ENCODE measurements at regions not wholly inside any gene's neighbourhood (a gene's known extent, or its start where the extent isn't known, plus 50 kb on each side); places are given as distances from the start of the nearest gene placed in this dataset.

DNA sequence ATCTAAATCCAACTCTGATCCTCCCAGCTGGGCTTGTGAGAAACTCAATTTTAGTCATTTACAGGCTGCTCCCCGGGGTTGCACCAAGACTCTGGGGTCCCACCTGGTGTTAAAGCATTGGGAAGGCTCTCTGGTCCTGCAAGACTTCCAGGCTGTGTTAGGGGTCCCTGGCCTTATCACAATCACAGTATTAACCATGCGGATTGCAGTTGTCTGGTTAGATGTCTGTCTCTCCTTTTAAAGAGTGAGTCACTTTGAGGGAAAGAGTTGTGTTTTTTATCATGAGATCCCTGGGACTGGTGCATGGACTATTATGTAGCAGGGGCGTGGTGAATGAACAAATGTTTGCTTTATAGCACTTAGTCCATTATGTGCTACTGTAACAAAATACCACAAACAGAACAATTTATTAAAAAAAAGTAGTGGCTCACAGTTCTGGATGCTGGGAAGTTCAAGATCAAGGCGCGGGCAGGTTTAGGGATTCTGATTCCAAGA, 531.4 kb downstream of the FUT8 start:
- H3K79me2 ChIP-seq (ENCODE audit: control insufficient read depth, insufficient read depth, low read length), result no peaks in the 10 kb centered on the region
- H3K27ac ChIP-seq (ENCODE audit: control insufficient read depth, insufficient read depth), result no peak overlapping the region
- no TSS peak for BruUV-seq (replicated peaks)
- in situ Hi-C loops (cut with MboI), result no loop called here
- intact Hi-C loops (cut with micrococcal nuclease; ENCODE audit: unreplicated experiment), result no loop called here
- H3K4me1 ChIP-seq (ENCODE audit: control insufficient read depth, insufficient read depth, low read length), result no peaks in the 10 kb centered on the region
- CTCF ChIA-PET, result no interaction called here
- H2AFZ ChIP-seq (ENCODE audit: control insufficient read depth, low read depth, low read length), result no peak overlapping the region
- SMC1A ChIA-PET (ENCODE audit: uncharacterized antibody, unreplicated experiment), result no interaction called here
- no peaks in the 10 kb centered on the region for H3K36me3 ChIP-seq (ENCODE audit: control insufficient read depth in 2 of 2, insufficient read depth in 2 of 2, low read length in 1 of 2)
- WGBS (ENCODE audit: insufficient coverage, insufficient replicate concordance, low lambda C conversion rate, missing lambda C conversion rate), result 62% methylated on average over 5 of the region's 5 CpGs
- ATAC-seq, result no peak
- POLR2A ChIA-PET, result no interaction called here
- H3K4me3 ChIP-seq, result no peak overlapping the region
- RAD21 ChIA-PET (ENCODE audit: unreplicated experiment), result no interaction called here
- no peaks in the 10 kb centered on the region for H3K9me3 ChIP-seq (replicated peaks; ENCODE audit: control insufficient read depth, insufficient read depth, low read length)
- no peak overlapping the region for H3K9ac ChIP-seq (ENCODE audit: control insufficient read depth, insufficient read depth, low read length)
- H4K20me1 ChIP-seq (ENCODE audit: control insufficient read depth, insufficient read depth), result no peaks in the 10 kb centered on the region
- H3K4me2 ChIP-seq (ENCODE audit: control insufficient read depth, insufficient read depth), result no peak overlapping the region
- no peak for DNase-seq (ENCODE audit: low read depth, low spot score)
- H3K27me3 ChIP-seq (replicated peaks in 1 of 2; ENCODE audit: control insufficient read depth in 2 of 2, insufficient read depth in 2 of 2, low read length in 1 of 2), result peaks cover 0 to 2% of the 10 kb centered on the region in 2 experiments; a peak in 2 of 4 replicates
- no peak for FAIRE-seq
- TF ChIP-seq HCFC1 (IDR thresholded peaks at IDR 0.05; ENCODE audit: low read length), result no peak
- TF ChIP-seq, protein P1, sequence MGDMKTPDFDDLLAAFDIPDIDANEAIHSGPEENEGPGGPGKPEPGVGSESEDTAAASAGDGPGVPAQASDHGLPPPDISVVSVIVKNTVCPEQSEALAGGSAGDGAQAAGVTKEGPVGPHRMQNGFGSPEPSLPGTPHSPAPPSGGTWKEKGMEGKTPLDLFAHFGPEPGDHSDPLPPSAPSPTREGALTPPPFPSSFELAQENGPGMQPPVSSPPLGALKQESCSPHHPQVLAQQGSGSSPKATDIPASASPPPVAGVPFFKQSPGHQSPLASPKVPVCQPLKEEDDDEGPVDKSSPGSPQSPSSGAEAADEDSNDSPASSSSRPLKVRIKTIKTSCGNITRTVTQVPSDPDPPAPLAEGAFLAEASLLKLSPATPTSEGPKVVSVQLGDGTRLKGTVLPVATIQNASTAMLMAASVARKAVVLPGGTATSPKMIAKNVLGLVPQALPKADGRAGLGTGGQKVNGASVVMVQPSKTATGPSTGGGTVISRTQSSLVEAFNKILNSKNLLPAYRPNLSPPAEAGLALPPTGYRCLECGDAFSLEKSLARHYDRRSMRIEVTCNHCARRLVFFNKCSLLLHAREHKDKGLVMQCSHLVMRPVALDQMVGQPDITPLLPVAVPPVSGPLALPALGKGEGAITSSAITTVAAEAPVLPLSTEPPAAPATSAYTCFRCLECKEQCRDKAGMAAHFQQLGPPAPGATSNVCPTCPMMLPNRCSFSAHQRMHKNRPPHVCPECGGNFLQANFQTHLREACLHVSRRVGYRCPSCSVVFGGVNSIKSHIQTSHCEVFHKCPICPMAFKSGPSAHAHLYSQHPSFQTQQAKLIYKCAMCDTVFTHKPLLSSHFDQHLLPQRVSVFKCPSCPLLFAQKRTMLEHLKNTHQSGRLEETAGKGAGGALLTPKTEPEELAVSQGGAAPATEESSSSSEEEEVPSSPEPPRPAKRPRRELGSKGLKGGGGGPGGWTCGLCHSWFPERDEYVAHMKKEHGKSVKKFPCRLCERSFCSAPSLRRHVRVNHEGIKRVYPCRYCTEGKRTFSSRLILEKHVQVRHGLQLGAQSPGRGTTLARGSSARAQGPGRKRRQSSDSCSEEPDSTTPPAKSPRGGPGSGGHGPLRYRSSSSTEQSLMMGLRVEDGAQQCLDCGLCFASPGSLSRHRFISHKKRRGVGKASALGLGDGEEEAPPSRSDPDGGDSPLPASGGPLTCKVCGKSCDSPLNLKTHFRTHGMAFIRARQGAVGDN (IDR thresholded peaks at IDR 0.05), result no peak
- TF ChIP-seq, protein P2, sequence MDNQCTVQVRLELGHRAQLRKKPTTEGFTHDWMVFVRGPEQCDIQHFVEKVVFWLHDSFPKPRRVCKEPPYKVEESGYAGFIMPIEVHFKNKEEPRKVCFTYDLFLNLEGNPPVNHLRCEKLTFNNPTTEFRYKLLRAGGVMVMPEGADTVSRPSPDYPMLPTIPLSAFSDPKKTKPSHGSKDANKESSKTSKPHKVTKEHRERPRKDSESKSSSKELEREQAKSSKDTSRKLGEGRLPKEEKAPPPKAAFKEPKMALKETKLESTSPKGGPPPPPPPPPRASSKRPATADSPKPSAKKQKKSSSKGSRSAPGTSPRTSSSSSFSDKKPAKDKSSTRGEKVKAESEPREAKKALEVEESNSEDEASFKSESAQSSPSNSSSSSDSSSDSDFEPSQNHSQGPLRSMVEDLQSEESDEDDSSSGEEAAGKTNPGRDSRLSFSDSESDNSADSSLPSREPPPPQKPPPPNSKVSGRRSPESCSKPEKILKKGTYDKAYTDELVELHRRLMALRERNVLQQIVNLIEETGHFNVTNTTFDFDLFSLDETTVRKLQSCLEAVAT (IDR thresholded peaks at IDR 0.05), result no peak
- TF ChIP-seq HDAC2 (IDR thresholded peaks at IDR 0.05), result no peak
- TF ChIP-seq RAD51 (IDR thresholded peaks at IDR 0.05), result no peak
- TF ChIP-seq, protein P3, sequence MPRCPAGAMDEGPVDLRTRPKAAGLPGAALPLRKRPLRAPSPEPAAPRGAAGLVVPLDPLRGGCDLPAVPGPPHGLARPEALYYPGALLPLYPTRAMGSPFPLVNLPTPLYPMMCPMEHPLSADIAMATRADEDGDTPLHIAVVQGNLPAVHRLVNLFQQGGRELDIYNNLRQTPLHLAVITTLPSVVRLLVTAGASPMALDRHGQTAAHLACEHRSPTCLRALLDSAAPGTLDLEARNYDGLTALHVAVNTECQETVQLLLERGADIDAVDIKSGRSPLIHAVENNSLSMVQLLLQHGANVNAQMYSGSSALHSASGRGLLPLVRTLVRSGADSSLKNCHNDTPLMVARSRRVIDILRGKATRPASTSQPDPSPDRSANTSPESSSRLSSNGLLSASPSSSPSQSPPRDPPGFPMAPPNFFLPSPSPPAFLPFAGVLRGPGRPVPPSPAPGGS (IDR thresholded peaks at IDR 0.05; ENCODE audit: borderline replicate concordance, insufficient read depth, low read depth, low read length, poor library complexity, severe bottlenecking), result no peak
- no peak for TF ChIP-seq ZNF217 (IDR thresholded peaks at IDR 0.05)
- TF ChIP-seq, protein P4, sequence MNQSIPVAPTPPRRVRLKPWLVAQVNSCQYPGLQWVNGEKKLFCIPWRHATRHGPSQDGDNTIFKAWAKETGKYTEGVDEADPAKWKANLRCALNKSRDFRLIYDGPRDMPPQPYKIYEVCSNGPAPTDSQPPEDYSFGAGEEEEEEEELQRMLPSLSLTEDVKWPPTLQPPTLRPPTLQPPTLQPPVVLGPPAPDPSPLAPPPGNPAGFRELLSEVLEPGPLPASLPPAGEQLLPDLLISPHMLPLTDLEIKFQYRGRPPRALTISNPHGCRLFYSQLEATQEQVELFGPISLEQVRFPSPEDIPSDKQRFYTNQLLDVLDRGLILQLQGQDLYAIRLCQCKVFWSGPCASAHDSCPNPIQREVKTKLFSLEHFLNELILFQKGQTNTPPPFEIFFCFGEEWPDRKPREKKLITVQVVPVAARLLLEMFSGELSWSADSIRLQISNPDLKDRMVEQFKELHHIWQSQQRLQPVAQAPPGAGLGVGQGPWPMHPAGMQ (IDR thresholded peaks at IDR 0.05; ENCODE audit: borderline replicate concordance), result no peak
- TF ChIP-seq, protein P5, sequence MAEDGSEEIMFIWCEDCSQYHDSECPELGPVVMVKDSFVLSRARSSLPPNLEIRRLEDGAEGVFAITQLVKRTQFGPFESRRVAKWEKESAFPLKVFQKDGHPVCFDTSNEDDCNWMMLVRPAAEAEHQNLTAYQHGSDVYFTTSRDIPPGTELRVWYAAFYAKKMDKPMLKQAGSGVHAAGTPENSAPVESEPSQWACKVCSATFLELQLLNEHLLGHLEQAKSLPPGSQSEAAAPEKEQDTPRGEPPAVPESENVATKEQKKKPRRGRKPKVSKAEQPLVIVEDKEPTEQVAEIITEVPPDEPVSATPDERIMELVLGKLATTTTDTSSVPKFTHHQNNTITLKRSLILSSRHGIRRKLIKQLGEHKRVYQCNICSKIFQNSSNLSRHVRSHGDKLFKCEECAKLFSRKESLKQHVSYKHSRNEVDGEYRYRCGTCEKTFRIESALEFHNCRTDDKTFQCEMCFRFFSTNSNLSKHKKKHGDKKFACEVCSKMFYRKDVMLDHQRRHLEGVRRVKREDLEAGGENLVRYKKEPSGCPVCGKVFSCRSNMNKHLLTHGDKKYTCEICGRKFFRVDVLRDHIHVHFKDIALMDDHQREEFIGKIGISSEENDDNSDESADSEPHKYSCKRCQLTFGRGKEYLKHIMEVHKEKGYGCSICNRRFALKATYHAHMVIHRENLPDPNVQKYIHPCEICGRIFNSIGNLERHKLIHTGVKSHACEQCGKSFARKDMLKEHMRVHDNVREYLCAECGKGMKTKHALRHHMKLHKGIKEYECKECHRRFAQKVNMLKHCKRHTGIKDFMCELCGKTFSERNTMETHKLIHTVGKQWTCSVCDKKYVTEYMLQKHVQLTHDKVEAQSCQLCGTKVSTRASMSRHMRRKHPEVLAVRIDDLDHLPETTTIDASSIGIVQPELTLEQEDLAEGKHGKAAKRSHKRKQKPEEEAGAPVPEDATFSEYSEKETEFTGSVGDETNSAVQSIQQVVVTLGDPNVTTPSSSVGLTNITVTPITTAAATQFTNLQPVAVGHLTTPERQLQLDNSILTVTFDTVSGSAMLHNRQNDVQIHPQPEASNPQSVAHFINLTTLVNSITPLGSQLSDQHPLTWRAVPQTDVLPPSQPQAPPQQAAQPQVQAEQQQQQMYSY (CRISPR knock-in tag; IDR thresholded peaks at IDR 0.05), result no peak
- no peak for TF ChIP-seq RUNX3 (IDR thresholded peaks at IDR 0.05; ENCODE audit: low read length)
- TF ChIP-seq GATAD2B (conservative IDR thresholded peaks at IDR 0.05; ENCODE audit: low read depth), result no peak
- TF ChIP-seq, protein P6, sequence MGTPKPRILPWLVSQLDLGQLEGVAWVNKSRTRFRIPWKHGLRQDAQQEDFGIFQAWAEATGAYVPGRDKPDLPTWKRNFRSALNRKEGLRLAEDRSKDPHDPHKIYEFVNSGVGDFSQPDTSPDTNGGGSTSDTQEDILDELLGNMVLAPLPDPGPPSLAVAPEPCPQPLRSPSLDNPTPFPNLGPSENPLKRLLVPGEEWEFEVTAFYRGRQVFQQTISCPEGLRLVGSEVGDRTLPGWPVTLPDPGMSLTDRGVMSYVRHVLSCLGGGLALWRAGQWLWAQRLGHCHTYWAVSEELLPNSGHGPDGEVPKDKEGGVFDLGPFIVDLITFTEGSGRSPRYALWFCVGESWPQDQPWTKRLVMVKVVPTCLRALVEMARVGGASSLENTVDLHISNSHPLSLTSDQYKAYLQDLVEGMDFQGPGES (IDR thresholded peaks at IDR 0.05), result no peak

Measured in GM12878 (cell line).